Testis (tissue), 2 donors: ENCODE measurements at regions not wholly inside any gene's neighbourhood (a gene's known extent, or its start where the extent isn't known, plus 50 kb on each side); places are given as distances from the start of the nearest gene placed in this dataset.

Source experiments
- POLR2A ChIP-seq: fragments of 450-650 bp; IDR thresholded peaks from one replicate; pipeline ENCODE4 v1.6.1; 2017; ENCODE audit warnings: antibody characterized with exemption, mild to moderate bottlenecking, moderate library complexity
- TF ChIP-seq, protein P1 (sequence below), 3 experiments: fragments of 450-650 bp in 2 of 3; fragments of 200-600 bp in 1 of 3; sonication (generic) in 1 of 3; IDR thresholded peaks; one replicate each; pipeline ENCODE4 v1.5.1; 2016 to 2019; ENCODE audit warnings: antibody characterized with exemption in 3 of 3, mild to moderate bottlenecking in 2 of 3, moderate library complexity in 1 of 3

DNA sequence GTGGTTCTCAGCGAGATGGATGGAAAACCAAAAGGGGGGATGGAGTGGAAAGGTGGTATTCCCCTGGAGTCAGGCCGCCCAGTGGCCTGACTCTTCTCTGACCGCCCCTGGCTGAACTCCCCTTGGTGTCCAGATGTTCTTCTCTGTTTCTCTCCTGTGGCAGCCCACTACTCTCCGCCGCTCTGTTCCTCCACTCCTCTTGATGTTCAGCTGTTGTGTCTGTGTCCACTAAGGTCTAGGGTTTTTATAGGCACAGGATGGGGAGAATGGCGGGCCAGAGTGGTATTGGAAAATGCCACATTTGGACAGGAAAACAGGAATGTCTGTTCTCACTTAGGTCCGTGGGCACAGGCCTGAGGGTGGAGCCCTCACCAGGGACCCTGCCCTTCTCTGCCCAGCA lies 954.3 kb upstream of the MBL2 start:
- TF ChIP-seq, protein P1, sequence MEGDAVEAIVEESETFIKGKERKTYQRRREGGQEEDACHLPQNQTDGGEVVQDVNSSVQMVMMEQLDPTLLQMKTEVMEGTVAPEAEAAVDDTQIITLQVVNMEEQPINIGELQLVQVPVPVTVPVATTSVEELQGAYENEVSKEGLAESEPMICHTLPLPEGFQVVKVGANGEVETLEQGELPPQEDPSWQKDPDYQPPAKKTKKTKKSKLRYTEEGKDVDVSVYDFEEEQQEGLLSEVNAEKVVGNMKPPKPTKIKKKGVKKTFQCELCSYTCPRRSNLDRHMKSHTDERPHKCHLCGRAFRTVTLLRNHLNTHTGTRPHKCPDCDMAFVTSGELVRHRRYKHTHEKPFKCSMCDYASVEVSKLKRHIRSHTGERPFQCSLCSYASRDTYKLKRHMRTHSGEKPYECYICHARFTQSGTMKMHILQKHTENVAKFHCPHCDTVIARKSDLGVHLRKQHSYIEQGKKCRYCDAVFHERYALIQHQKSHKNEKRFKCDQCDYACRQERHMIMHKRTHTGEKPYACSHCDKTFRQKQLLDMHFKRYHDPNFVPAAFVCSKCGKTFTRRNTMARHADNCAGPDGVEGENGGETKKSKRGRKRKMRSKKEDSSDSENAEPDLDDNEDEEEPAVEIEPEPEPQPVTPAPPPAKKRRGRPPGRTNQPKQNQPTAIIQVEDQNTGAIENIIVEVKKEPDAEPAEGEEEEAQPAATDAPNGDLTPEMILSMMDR (IDR thresholded peaks at IDR 0.05): no peak
- no peak for TF ChIP-seq POLR2A
